ENCODE measurements at regions not wholly inside any gene's neighbourhood (a gene's known extent, or its start where the extent isn't known, plus 50 kb on each side); places are given as distances from the start of the nearest gene placed in this dataset.

DNA sequence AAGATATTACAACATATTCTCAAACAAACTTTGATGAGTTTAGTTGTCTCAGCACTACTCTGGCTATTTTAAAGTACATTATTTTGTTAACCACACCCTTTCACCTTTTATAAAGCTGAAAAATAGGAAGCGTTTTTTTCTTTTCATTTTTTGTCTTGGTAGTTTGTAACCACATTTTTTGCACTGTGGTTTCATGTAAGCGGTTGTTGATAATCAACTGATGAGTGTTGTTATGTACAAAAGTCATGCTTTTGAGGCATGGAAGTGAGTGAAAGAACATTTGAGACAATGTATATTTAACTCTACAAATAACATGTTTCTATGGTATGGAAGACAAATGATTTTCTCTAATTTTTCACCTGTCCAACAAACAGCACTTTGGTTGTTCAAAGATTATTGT lies 52.1 kb upstream of the ATP2B1 start (continued):
- peak; percentile 75; the same call in 1 of the 2 replicates for TF ChIP-seq BMI1 (IDR thresholded peaks at IDR 0.05; ENCODE audit: borderline replicate concordance)
- peak; percentile 74 for TF ChIP-seq ATF7 (IDR thresholded peaks at IDR 0.05; ENCODE audit: low read depth)
- no peak for TF ChIP-seq SMAD5 (IDR thresholded peaks at IDR 0.05; ENCODE audit: low read depth)
- TF ChIP-seq JUND (IDR thresholded peaks at IDR 0.05; ENCODE audit: low read depth, low read length), result no peak
- TF ChIP-seq IKZF1 (conservative IDR thresholded peaks at IDR 0.05), result no peak; the same call in 1 of the 2 replicates
- 0 out of 2 replicates have a peak, but pooled peaks have one; percentile 58 for TF ChIP-seq CHD2 (IDR thresholded peaks at IDR 0.05; ENCODE audit: borderline replicate concordance, low read depth, low read length)
- no peak for TF ChIP-seq RCOR1 (conservative IDR thresholded peaks at IDR 0.05; ENCODE audit: low read depth, low read length)
- peak; percentile 94 for TF ChIP-seq MTA2 (IDR thresholded peaks at IDR 0.05; ENCODE audit: low read depth)
- TF ChIP-seq CBFB (IDR thresholded peaks at IDR 0.05; ENCODE audit: low read depth), result peak; percentile 74; the same call in 1 of the 2 replicates
- TF ChIP-seq SMAD1 (IDR thresholded peaks at IDR 0.05; ENCODE audit: low read depth, partially characterized antibody), result peak; percentile 25
- TF ChIP-seq POLR2AphosphoS2 (IDR thresholded peaks at IDR 0.05; ENCODE audit: low read depth, low read length), result no peak
- TF ChIP-seq ZNF384 (IDR thresholded peaks at IDR 0.05; ENCODE audit: borderline replicate concordance, low read depth, low read length), result peak; percentile 92
- TF ChIP-seq, protein P1, sequence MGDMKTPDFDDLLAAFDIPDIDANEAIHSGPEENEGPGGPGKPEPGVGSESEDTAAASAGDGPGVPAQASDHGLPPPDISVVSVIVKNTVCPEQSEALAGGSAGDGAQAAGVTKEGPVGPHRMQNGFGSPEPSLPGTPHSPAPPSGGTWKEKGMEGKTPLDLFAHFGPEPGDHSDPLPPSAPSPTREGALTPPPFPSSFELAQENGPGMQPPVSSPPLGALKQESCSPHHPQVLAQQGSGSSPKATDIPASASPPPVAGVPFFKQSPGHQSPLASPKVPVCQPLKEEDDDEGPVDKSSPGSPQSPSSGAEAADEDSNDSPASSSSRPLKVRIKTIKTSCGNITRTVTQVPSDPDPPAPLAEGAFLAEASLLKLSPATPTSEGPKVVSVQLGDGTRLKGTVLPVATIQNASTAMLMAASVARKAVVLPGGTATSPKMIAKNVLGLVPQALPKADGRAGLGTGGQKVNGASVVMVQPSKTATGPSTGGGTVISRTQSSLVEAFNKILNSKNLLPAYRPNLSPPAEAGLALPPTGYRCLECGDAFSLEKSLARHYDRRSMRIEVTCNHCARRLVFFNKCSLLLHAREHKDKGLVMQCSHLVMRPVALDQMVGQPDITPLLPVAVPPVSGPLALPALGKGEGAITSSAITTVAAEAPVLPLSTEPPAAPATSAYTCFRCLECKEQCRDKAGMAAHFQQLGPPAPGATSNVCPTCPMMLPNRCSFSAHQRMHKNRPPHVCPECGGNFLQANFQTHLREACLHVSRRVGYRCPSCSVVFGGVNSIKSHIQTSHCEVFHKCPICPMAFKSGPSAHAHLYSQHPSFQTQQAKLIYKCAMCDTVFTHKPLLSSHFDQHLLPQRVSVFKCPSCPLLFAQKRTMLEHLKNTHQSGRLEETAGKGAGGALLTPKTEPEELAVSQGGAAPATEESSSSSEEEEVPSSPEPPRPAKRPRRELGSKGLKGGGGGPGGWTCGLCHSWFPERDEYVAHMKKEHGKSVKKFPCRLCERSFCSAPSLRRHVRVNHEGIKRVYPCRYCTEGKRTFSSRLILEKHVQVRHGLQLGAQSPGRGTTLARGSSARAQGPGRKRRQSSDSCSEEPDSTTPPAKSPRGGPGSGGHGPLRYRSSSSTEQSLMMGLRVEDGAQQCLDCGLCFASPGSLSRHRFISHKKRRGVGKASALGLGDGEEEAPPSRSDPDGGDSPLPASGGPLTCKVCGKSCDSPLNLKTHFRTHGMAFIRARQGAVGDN (IDR thresholded peaks at IDR 0.05), result no peak
- TF ChIP-seq MEF2A (IDR thresholded peaks at IDR 0.05; ENCODE audit: insufficient read depth, low read depth, low read length), result 0 out of 2 replicates have a peak, but pooled peaks have one; percentile 35
- TF ChIP-seq, protein P2, sequence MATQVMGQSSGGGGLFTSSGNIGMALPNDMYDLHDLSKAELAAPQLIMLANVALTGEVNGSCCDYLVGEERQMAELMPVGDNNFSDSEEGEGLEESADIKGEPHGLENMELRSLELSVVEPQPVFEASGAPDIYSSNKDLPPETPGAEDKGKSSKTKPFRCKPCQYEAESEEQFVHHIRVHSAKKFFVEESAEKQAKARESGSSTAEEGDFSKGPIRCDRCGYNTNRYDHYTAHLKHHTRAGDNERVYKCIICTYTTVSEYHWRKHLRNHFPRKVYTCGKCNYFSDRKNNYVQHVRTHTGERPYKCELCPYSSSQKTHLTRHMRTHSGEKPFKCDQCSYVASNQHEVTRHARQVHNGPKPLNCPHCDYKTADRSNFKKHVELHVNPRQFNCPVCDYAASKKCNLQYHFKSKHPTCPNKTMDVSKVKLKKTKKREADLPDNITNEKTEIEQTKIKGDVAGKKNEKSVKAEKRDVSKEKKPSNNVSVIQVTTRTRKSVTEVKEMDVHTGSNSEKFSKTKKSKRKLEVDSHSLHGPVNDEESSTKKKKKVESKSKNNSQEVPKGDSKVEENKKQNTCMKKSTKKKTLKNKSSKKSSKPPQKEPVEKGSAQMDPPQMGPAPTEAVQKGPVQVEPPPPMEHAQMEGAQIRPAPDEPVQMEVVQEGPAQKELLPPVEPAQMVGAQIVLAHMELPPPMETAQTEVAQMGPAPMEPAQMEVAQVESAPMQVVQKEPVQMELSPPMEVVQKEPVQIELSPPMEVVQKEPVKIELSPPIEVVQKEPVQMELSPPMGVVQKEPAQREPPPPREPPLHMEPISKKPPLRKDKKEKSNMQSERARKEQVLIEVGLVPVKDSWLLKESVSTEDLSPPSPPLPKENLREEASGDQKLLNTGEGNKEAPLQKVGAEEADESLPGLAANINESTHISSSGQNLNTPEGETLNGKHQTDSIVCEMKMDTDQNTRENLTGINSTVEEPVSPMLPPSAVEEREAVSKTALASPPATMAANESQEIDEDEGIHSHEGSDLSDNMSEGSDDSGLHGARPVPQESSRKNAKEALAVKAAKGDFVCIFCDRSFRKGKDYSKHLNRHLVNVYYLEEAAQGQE (IDR thresholded peaks at IDR 0.05; ENCODE audit: low read depth, low read length), result no peak
- TF ChIP-seq MYB (IDR thresholded peaks at IDR 0.05; ENCODE audit: borderline replicate concordance, low read depth, low read length), result 0 out of 2 replicates have a peak, but pooled peaks have one; percentile 31
- TF ChIP-seq IRF4 (IDR thresholded peaks at IDR 0.05; ENCODE audit: low read depth, low read length), result 0 out of 2 replicates have a peak, but pooled peaks have one; percentile 13
- peak; percentile 36; the same call in 1 of the 2 replicates for TF ChIP-seq DPF2 (IDR thresholded peaks at IDR 0.05)
- TF ChIP-seq EP300 (IDR thresholded peaks at IDR 0.05; ENCODE audit: borderline replicate concordance in 1 of 2, control insufficient read depth in 1 of 2, low read depth in 2 of 2, low read length in 2 of 2), result peak; percentile 95 to 99
- TF ChIP-seq NFIC (IDR thresholded peaks at IDR 0.05; ENCODE audit: low read depth, low read length), result peak; percentile 53
- peak; percentile 69 to 83; a peak in 3 of 4 replicates for TF ChIP-seq IKZF2 (IDR thresholded peaks at IDR 0.05)
- TF ChIP-seq MXI1 (IDR thresholded peaks at IDR 0.05; ENCODE audit: low read depth, low read length), result peak; percentile 68; the same call in 1 of the 2 replicates
- TF ChIP-seq BHLHE40 (IDR thresholded peaks at IDR 0.05; ENCODE audit: borderline replicate concordance in 1 of 2, low read depth in 2 of 2, low read length in 1 of 2), result peak; percentile 50 to 65; a peak in 2 of 4 replicates

All from GM12878 (cell line).